Naive B cell (primary cell): ENCODE measurements at regions not wholly inside any gene's neighbourhood (a gene's known extent, or its start where the extent isn't known, plus 50 kb on each side); places are given as distances from the start of the nearest gene placed in this dataset.

ENCODE experiments used
- ATAC-seq, 2 donors: fragments of 150-1000 bp; cut with Tn5 transposase; 2 replicates each; pipeline ENCODE4 v1.10.0; 2021; ENCODE audit warnings: low read depth in 2 of 2, mild to moderate bottlenecking in 2 of 2, moderate library complexity in 2 of 2
- DNase-seq: peaks from one replicate; pipeline ENCODE4 v3.0.0; 2022
- H3K27ac Mint-ChIP-seq, 6 donors: one replicate each; pipeline ENCODE4 v1.8.0; 2020 to 2022; ENCODE audit warnings: mild to moderate bottlenecking in 6 of 6, mixed read lengths in 6 of 6, moderate library complexity in 5 of 6, inconsistent platforms in 2 of 6
- H3K27me3 Mint-ChIP-seq, 3 donors: one replicate each; pipeline ENCODE4 v1.8.0; 2021 to 2022; ENCODE audit warnings: mixed read lengths in 3 of 3, mild to moderate bottlenecking in 1 of 3
- H3K36me3 Mint-ChIP-seq, 2 donors: one replicate each; pipeline ENCODE4 v1.8.0; 2020 to 2022; ENCODE audit warnings: mixed read lengths in 2 of 2, inconsistent platforms in 1 of 2, mild to moderate bottlenecking in 1 of 2
- H3K4me1 Mint-ChIP-seq, 3 donors: one replicate each; pipeline ENCODE4 v1.8.0; 2020 to 2022; ENCODE audit warnings: mixed read lengths in 3 of 3, inconsistent platforms in 1 of 3, mild to moderate bottlenecking in 1 of 3, moderate library complexity in 1 of 3
- H3K4me3 Mint-ChIP-seq, 8 donors: one replicate each; pipeline ENCODE4 v1.8.0; 2020 to 2022; ENCODE audit warnings: mild to moderate bottlenecking in 8 of 8, mixed read lengths in 8 of 8, moderate library complexity in 8 of 8, inconsistent platforms in 2 of 8
- H3K9me3 Mint-ChIP-seq, 7 donors: one replicate each; pipeline ENCODE4 v1.8.0; 2020 to 2022; ENCODE audit warnings: mixed read lengths in 7 of 7, mild to moderate bottlenecking in 5 of 7, inconsistent platforms in 2 of 7, moderate library complexity in 1 of 7

- no peak overlapping the region for H3K27ac Mint-ChIP-seq
- no peak for DNase-seq
- H3K4me1 Mint-ChIP-seq, result no peaks in the 10 kb centered on the region
- H3K36me3 Mint-ChIP-seq, result no peaks in the 10 kb centered on the region
- H3K9me3 Mint-ChIP-seq, result peaks cover 0 to 11% (median 0%) of the 10 kb centered on the region in 7 donors
- peaks cover 0 to 11% (median 6%) of the 10 kb centered on the region in 3 donors for H3K27me3 Mint-ChIP-seq
- ATAC-seq, result no peak
- no peak overlapping the region for H3K4me3 Mint-ChIP-seq
Observed at GRCh38 chr12:66915306-66915904, 236.5 kb upstream of the GRIP1 start.

DNA sequence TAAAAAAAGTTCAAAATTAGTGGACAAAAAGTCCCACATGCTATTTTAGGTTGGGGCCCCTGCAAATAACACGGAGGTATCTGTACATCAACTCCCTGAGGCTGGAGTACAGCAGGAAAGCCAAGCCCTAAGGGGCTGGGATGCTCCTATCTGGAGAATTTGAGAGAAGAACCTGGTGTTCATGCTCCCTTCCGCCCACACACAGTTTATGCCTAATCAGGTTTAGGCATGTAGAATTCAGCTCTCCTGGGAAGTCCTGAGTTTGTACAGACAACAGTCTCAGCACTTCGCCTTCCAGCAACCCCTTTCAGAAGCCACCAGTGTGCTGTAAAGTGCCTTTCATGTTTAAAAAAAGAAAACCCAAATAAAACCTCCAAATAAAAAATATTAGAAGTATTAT, 237.3 kb upstream of the GRIP1 start:
- Mint-ChIP-seq H3K27me3 (peaks cover 0 to 11% (median 4%) of the 10 kb centered on the region in 3 donors), H3K36me3 (no peaks in the 10 kb centered on the region), H3K9me3 (peaks cover 0 to 11% (median 0%) of the 10 kb centered on the region in 7 donors), H3K4me3 (no peak overlapping the region), H3K27ac (no peak overlapping the region), H3K4me1 (no peaks in the 10 kb centered on the region)
- ATAC-seq (no peak), DNase-seq (no peak)

DNA sequence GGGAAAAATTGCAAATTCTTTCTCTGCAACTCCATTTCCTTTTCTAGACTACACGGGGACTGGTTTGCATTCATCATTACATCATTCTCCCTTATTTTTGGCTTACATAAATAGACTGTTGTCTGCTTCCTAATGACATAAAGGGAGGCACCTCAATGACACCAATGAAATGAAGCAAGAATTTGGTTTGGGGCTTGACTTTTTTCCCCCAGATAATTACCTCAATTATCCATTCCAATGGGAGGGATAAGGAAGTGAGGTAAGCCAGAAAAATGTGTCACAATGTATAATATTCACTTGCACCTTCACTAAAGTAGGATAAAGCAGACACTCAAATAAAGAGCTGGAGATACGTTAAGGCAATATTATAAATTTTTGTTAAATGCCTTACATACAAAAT, 240.6 kb upstream of the GRIP1 start:
- Mint-ChIP-seq H3K36me3 (no peaks in the 10 kb centered on the region), H3K4me3 (no peak overlapping the region), H3K4me1 (no peaks in the 10 kb centered on the region), H3K27ac (no peak overlapping the region), H3K27me3 (peaks cover 0 to 11% (median 9%) of the 10 kb centered on the region in 3 donors), H3K9me3 (no peaks in the 10 kb centered on the region)
- DNase-seq, result no peak
- no peak for ATAC-seq

DNA sequence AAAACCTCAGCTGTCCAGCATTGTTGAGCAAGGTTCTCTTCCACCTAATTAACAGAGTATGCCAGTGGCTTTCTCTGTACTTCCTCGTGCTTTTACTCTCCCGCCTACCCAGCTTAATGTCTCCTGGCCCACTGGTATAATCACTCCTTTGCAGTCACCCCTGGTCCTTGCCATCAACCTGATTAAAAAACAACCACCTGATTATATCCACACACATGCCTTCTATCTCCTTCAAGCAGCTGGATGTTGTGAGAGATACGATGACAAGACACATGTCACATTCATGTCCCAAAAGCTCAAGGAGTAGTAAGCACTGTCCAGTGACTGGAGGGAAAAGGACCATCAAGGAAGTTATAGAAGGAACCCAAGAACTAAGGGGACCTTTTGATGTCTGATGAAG, 241.3 kb upstream of the GRIP1 start:
- H3K4me1 Mint-ChIP-seq, result peaks cover 0 to 3% (median 1%) of the 10 kb centered on the region in 3 donors
- DNase-seq, result no peak
- no peaks in the 10 kb centered on the region for H3K9me3 Mint-ChIP-seq

DNA sequence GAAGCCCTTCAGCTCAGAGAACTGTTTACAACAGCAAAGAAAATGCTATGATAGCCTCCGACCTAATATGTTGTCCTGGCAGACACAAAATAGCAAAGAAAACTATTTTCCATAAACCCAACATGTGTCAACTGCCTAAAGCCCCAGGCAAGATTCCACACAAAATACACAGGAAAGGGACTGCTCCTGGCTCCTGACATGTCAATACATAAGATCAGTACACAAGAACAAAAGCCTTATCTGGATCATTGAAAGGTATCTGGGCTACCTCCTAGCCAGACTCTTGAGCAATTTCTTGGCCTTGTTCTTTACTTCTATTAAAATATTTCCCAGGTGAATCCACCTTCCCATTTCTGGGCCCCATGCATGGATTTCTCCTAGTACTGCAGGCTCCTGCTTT, 242.3 kb upstream of the GRIP1 start:
- no peak for DNase-seq
- ATAC-seq, result no peak
- Mint-ChIP-seq H3K9me3 (no peaks in the 10 kb centered on the region), H3K36me3 (no peaks in the 10 kb centered on the region), H3K27me3 (peaks cover 0 to 5% (median 4%) of the 10 kb centered on the region in 3 donors), H3K4me3 (no peak overlapping the region), H3K27ac (no peak overlapping the region), H3K4me1 (peaks cover 0 to 5% (median 2%) of the 10 kb centered on the region in 3 donors)

More for the DNA sequence above, 241.3 kb upstream of the GRIP1 start:
- Mint-ChIP-seq H3K36me3 (no peaks in the 10 kb centered on the region), H3K27ac (peak overlapping the region in 1 of 6 donors; percentile 19), H3K27me3 (peaks cover 0 to 9% (median 8%) of the 10 kb centered on the region in 3 donors), H3K4me3 (no peak overlapping the region)
- ATAC-seq, result no peak

GRCh38 chr12:66925083-66925482, 246.2 kb upstream of the GRIP1 start:
- ATAC-seq, result peak in 1 of 2 donors; percentile 25
- Mint-ChIP-seq H3K27ac (no peak overlapping the region), H3K4me3 (no peak overlapping the region), H3K27me3 (peaks cover 0 to 4% (median 4%) of the 10 kb centered on the region in 3 donors), H3K9me3 (no peaks in the 10 kb centered on the region), H3K36me3 (no peaks in the 10 kb centered on the region), H3K4me1 (peaks cover 0 to 13% (median 2%) of the 10 kb centered on the region in 3 donors)
- no peak for DNase-seq

DNA sequence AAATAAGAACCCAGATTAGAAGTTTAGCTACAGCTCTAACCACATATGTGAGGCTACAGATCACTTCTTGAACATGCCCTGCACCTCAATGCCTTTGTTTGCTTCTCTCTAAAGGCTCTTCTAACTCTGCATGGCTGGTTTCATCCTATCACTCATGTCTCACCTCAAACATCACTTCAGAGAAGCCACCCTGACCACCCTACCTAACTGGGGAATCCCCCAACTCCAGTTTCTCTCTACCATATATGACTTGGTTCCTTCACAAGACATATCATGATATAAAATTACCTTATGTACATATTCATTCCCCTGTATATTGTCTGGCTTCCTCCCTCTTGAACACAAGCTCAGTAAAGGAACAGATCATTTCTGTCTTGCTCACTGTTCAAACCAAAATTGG, 250.2 kb upstream of the GRIP1 start:
- Mint-ChIP-seq H3K36me3 (no peaks in the 10 kb centered on the region), H3K27me3 (peaks cover 4 to 13% (median 12%) of the 10 kb centered on the region in 3 donors), H3K27ac (peak overlapping the region in 1 of 6 donors; percentile 17), H3K4me3 (no peak overlapping the region), H3K9me3 (peaks cover 0 to 3% (median 0%) of the 10 kb centered on the region in 7 donors), H3K4me1 (peaks cover 0 to 13% (median 2%) of the 10 kb centered on the region in 3 donors)
- no peak for DNase-seq
- ATAC-seq, result peak in 1 of 2 donors; percentile 14

DNA sequence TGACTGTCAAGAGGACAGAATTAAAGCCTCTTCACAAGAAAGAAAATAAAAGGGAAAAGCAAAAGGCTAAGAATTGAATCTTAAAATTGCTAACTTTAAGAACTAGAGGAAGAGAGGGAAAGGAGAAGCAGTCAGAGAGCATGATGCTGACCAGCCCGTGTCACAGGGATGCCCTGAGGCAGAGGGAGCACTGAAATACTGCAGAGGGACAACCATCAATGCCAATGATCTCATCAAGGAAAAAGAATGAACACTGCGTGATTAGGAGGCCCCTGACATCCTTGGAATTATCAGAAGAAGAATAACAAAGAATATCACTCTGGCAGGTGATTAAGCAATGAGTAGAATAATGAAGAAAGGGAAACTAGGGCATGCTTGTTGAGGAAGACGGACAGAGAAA, 252.2 kb upstream of the GRIP1 start:
- no peak for DNase-seq
- H3K4me1 Mint-ChIP-seq, result peaks cover 0 to 8% (median 0%) of the 10 kb centered on the region in 3 donors
- H3K4me3 Mint-ChIP-seq, result no peak overlapping the region
- ATAC-seq, result no peak
- no peak overlapping the region for H3K27ac Mint-ChIP-seq
- peaks cover 9 to 13% (median 12%) of the 10 kb centered on the region in 3 donors for H3K27me3 Mint-ChIP-seq
- peaks cover 0 to 3% (median 0%) of the 10 kb centered on the region in 7 donors for H3K9me3 Mint-ChIP-seq
- no peaks in the 10 kb centered on the region for H3K36me3 Mint-ChIP-seq

DNA sequence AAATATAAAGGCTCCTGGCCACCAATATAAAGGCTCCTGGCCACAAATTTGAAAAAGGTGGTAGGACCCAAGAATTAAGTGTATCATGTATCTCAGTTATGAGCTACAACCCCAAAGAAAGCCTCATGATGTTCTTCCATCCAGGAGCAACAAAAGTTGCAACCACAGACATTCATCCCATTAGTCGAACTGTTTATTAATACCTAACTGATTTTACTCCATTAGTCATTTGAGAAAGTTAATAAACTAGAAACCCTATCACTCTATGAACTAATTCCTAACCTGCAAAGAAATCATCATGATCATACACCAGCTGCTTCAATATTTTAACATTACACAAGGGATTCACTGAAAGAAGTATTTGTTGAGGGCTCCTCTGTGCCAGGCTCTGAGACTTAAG, 253.2 kb upstream of the GRIP1 start:
- no peak overlapping the region for H3K27ac Mint-ChIP-seq
- no peak for ATAC-seq
- no peaks in the 10 kb centered on the region for H3K36me3 Mint-ChIP-seq
- peaks cover 0 to 3% (median 0%) of the 10 kb centered on the region in 7 donors for H3K9me3 Mint-ChIP-seq
- peaks cover 0 to 8% (median 0%) of the 10 kb centered on the region in 3 donors for H3K4me1 Mint-ChIP-seq
- no peak overlapping the region for H3K4me3 Mint-ChIP-seq
- DNase-seq, result no peak
- peaks cover 9 to 13% (median 12%) of the 10 kb centered on the region in 3 donors for H3K27me3 Mint-ChIP-seq

DNA sequence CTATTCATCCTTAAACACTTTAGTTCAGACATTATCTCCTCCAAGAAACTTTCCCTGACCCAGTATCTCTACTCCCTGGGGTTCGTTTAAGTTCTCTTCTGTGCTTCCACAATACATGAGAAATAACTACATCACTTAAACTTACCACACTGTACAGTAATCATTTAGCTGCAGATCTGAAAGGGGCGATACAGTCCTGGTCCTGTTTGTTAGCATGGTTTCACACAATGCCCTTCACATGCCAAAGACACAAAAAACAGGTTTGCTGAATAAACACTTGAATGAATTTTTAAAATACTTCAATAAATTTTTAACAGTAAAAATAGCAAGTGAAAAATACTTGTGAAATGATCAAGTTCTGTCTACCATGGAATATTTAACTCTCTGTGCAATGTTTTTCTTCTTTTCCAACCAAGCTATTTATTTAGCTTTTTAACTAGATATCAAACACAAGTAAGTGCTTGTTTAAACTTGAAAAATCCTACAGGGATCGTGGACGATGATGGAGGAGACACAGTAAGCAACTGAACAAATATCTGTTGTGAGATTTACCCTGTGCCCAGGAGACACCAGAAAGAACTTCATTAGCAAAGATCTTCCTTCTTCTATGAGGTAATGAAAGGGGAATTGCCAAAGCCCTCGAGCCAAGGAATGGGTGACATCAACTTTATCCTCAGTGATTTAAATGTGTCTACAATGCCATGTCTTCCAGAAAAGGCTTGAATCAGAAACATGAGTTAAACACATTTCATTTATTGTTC, 255.6 kb upstream of the GRIP1 start:
- Mint-ChIP-seq H3K27ac (no peak overlapping the region), H3K36me3 (no peaks in the 10 kb centered on the region), H3K9me3 (peaks cover 0 to 3% (median 0%) of the 10 kb centered on the region in 7 donors), H3K4me3 (no peak overlapping the region), H3K4me1 (peaks cover 0 to 3% (median 0%) of the 10 kb centered on the region in 3 donors), H3K27me3 (peaks cover 9 to 12% (median 12%) of the 10 kb centered on the region in 3 donors)
- ATAC-seq, result no peak
- DNase-seq, result no peak

DNA sequence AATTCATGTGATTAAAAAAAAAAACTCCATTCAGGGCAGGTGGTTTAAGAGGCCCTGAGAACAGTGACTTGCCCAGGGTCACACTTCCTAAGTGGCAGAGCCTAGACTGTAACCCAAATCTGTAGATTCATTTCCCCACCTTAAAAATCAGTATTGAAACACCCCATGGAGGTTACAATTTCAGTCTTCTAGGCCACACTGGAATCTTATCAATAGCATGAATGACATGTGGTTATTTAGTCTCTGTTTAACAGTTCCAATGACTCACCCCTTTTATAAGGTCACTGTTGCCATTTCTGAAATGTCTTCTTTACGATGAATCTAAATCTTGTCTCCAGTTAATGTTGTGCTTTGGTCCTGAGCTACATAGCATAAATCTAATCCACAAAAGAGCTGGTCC, 262.3 kb upstream of the GRIP1 start:
- H3K27ac Mint-ChIP-seq, result no peak overlapping the region

DNA sequence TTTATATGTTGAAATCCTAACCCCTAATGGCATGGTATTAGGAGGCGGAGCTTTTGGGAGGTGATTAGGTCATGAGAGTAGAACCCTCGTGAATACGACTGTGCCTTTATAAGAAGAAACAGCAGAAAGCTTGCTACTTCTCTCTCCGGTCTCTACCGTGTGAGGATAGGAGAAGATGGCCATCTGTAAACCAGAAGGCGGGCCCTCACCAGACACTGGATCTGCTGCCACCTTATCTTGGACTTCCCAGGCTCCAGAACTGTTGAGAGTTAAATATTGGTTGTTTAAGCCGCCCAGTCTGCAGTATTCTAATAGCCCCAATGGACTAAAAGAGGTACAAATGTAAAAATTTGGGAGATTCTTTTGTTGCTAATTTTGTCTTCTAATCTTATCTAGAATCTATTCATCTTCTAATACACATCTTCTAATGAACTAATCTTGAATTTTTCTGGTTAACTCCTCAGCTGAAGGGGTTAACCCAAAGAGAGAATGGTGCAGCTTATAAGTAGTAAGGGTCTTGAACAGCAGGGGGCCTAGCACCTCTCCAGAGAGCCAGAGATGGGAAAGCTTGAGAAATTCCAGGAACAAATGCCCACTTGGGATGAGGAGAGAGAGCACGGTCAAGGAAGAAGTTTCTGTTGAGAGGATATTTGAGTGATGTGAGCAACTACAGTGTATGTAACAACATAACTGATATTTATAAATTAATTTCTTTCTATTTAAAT, 264.0 kb upstream of the GRIP1 start:
- Mint-ChIP-seq H3K36me3 (no peaks in the 10 kb centered on the region), H3K4me3 (no peak overlapping the region), H3K27ac (no peak overlapping the region), H3K27me3 (peaks cover 0 to 4% (median 0%) of the 10 kb centered on the region in 3 donors), H3K9me3 (no peaks in the 10 kb centered on the region), H3K4me1 (no peaks in the 10 kb centered on the region)
- ATAC-seq (no peak), DNase-seq (no peak)

More for the DNA sequence above, 262.3 kb upstream of the GRIP1 start:
- Mint-ChIP-seq H3K36me3 (no peaks in the 10 kb centered on the region), H3K4me1 (no peaks in the 10 kb centered on the region), H3K9me3 (no peaks in the 10 kb centered on the region), H3K4me3 (peak overlapping the region in 1 of 8 donors; percentile 37), H3K27me3 (no peaks in the 10 kb centered on the region)
- ATAC-seq, result no peak
- no peak for DNase-seq

- Mint-ChIP-seq H3K4me3 (no peak overlapping the region), H3K4me1 (no peaks in the 10 kb centered on the region), H3K27ac (no peak overlapping the region), H3K27me3 (peaks cover 0 to 8% (median 0%) of the 10 kb centered on the region in 3 donors), H3K36me3 (no peaks in the 10 kb centered on the region), H3K9me3 (no peaks in the 10 kb centered on the region)
- DNase-seq (no peak), ATAC-seq (no peak)
Observed at GRCh38 chr12:66944365-66944764, 265.5 kb upstream of the GRIP1 start.
